Central memory CD8-positive, alpha-beta T cell (primary cell): ENCODE measurements at regions not wholly inside any gene's neighbourhood (a gene's known extent, or its start where the extent isn't known, plus 50 kb on each side); places are given as distances from the start of the nearest gene placed in this dataset.
"Not testable (repeated sequence)": the region's sequence is repeated elsewhere in the genome, so short reads cannot be mapped to it uniquely, and the experiment has no call there.

Source experiments
- ATAC-seq: fragments of 150-1000 bp; cut with Tn5 transposase; replicated peaks from 2 replicates; pipeline ENCODE4 v1.10.0; 2022; ENCODE audit warnings: mild to moderate bottlenecking, moderate FRiP score, moderate number of reproducible peaks; ENCODE audit not compliant: poor library complexity, severe bottlenecking; ENCODE audit errors: extremely low read depth
- DNase-seq, 2 donors: peaks; one replicate each; pipeline ENCODE4 v3.0.0; 2021; ENCODE audit warnings: low spot score in 2 of 2
- H3K27ac Mint-ChIP-seq: one replicate; pipeline ENCODE4 v1.8.0; 2022; ENCODE audit warnings: low read depth, mild to moderate bottlenecking, moderate library complexity, mixed read lengths
- H3K27me3 Mint-ChIP-seq: one replicate; pipeline ENCODE4 v1.8.0; 2022; ENCODE audit warnings: mixed read lengths
- H3K36me3 Mint-ChIP-seq: one replicate; pipeline ENCODE4 v1.8.0; 2022; ENCODE audit warnings: mild to moderate bottlenecking, moderate library complexity, mixed read lengths; ENCODE audit not compliant: insufficient read depth
- H3K4me1 Mint-ChIP-seq: one replicate; pipeline ENCODE4 v1.8.0; 2022; ENCODE audit warnings: mixed read lengths
- H3K4me3 Mint-ChIP-seq: one replicate; pipeline ENCODE4 v1.8.0; 2022; ENCODE audit warnings: mild to moderate bottlenecking, moderate library complexity, mixed read lengths
- H3K9me3 Mint-ChIP-seq: one replicate; pipeline ENCODE4 v1.8.0; 2022; ENCODE audit warnings: mixed read lengths

- no peaks in the 10 kb centered on the region for H3K27me3 Mint-ChIP-seq
- peaks cover 31% of the 10 kb centered on the region for H3K9me3 Mint-ChIP-seq
- H3K4me1 Mint-ChIP-seq, result no peaks in the 10 kb centered on the region
- H3K4me3 Mint-ChIP-seq, result no peak overlapping the region
- no peak overlapping the region for H3K27ac Mint-ChIP-seq
- DNase-seq, result no peak
- H3K36me3 Mint-ChIP-seq, result no peaks in the 10 kb centered on the region
- ATAC-seq, result no peak
Measured at GRCh38 chr7:79528421-79528820, 75.0 kb upstream of the MAGI2 start.

DNA sequence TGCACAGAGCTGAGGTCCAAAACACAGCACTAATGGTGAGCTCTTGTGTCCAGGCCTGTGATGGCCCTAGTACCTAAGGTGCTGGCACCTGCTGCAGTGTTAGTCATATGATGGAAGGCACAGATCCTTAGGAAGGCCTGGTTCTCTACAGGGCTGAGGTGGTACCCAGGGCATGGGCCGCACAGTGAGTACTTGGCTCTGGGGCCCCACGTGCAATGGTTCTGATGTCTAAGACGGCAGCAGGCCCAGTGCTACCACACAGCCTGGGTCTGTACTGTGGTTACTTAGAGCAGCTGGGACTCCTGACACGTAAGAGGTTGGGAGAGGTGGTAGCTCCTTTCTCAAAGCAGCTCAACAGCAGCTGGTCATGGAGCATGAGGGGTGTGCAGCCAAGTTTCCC, 70.6 kb upstream of the MAGI2 start:
- Mint-ChIP-seq H3K27me3 (no peaks in the 10 kb centered on the region), H3K4me3 (no peak overlapping the region), H3K4me1 (no peaks in the 10 kb centered on the region), H3K27ac (no peak overlapping the region), H3K9me3 (peaks cover 25% of the 10 kb centered on the region), H3K36me3 (no peaks in the 10 kb centered on the region)
- DNase-seq, result no peak
- no peak for ATAC-seq

DNA sequence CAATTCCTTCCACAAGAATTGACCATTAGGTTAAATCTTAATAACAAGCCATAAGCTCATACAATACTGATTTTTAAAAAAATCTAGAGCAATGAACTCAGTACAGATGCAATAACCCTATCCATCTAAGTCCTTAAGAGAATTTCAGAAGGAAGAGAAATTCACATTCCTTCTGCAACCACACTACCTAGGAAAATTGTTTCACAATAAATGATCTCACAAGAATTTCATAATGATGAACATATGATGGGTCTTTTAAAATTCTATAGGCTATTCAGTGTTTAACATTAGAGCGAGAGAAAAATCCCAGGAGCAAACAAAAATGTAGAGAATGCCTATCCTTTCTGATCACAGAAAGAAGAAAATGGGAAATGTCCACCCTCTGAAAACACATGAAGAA, 70.0 kb upstream of the MAGI2 start:
- H3K4me3 Mint-ChIP-seq, result no peak overlapping the region
- no peak for DNase-seq
- peaks cover 22% of the 10 kb centered on the region for H3K9me3 Mint-ChIP-seq
- H3K4me1 Mint-ChIP-seq, result no peaks in the 10 kb centered on the region
- ATAC-seq, result no peak
- no peak overlapping the region for H3K27ac Mint-ChIP-seq
- no peaks in the 10 kb centered on the region for H3K27me3 Mint-ChIP-seq
- H3K36me3 Mint-ChIP-seq, result no peaks in the 10 kb centered on the region

- H3K4me1 Mint-ChIP-seq, result no peaks in the 10 kb centered on the region
- H3K9me3 Mint-ChIP-seq, result peaks cover 14% of the 10 kb centered on the region
- H3K27ac Mint-ChIP-seq, result no peak overlapping the region
- no peaks in the 10 kb centered on the region for H3K27me3 Mint-ChIP-seq
- no peak overlapping the region for H3K4me3 Mint-ChIP-seq
- DNase-seq (no peak), ATAC-seq (no peak)
- no peaks in the 10 kb centered on the region for H3K36me3 Mint-ChIP-seq
Measured at GRCh38 chr7:79520543-79520942, 67.1 kb upstream of the MAGI2 start.

- no peaks in the 10 kb centered on the region for H3K27me3 Mint-ChIP-seq
- H3K27ac Mint-ChIP-seq, result no peak overlapping the region
- no peak overlapping the region for H3K4me3 Mint-ChIP-seq
- ATAC-seq (no peak), DNase-seq (no peak)
- no peaks in the 10 kb centered on the region for H3K36me3 Mint-ChIP-seq
- H3K9me3 Mint-ChIP-seq, result peaks cover 28% of the 10 kb centered on the region
- no peaks in the 10 kb centered on the region for H3K4me1 Mint-ChIP-seq
Measured at GRCh38 chr7:79515358-79515757, 61.9 kb upstream of the MAGI2 start.

GRCh38 chr7:79513261-79513660, 59.8 kb upstream of the MAGI2 start:
- Mint-ChIP-seq H3K4me3 (no peak overlapping the region), H3K9me3 (peaks cover 34% of the 10 kb centered on the region), H3K27me3 (no peaks in the 10 kb centered on the region), H3K4me1 (no peaks in the 10 kb centered on the region), H3K27ac (no peak overlapping the region), H3K36me3 (no peaks in the 10 kb centered on the region)
- DNase-seq (no peak), ATAC-seq (no peak)

GRCh38 chr7:79512261-79512660, 58.8 kb upstream of the MAGI2 start:
- Mint-ChIP-seq H3K9me3 (peaks cover 29% of the 10 kb centered on the region), H3K4me3 (no peak overlapping the region), H3K27me3 (no peaks in the 10 kb centered on the region), H3K27ac (no peak overlapping the region), H3K36me3 (no peaks in the 10 kb centered on the region), H3K4me1 (no peaks in the 10 kb centered on the region)
- no peak for DNase-seq
- ATAC-seq, result no peak

DNA sequence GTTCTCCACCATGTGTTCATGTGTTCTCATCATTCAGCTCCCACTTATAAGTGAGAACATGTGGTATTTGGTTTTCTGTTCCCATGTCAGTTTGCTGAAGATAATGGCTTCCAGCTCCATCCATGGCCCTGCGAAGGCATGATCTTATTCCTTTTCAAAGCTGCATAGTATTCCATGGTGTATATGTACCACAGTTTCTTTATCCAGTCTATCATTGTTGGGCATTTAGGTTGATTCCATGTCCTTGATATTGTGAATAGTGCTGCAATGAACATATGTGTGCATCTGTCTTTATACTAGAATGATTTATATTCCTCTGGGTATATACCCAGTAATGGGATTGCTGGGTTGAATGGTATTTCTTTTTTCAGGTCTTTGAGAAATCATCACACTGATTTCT, 57.6 kb upstream of the MAGI2 start:
- DNase-seq, H3K27ac Mint-ChIP-seq, ATAC-seq, H3K36me3 Mint-ChIP-seq, H3K4me3 Mint-ChIP-seq, H3K4me1 Mint-ChIP-seq, H3K27me3 Mint-ChIP-seq: not testable (repeated sequence)
- peaks cover 24% of the 10 kb centered on the region for H3K9me3 Mint-ChIP-seq

DNA sequence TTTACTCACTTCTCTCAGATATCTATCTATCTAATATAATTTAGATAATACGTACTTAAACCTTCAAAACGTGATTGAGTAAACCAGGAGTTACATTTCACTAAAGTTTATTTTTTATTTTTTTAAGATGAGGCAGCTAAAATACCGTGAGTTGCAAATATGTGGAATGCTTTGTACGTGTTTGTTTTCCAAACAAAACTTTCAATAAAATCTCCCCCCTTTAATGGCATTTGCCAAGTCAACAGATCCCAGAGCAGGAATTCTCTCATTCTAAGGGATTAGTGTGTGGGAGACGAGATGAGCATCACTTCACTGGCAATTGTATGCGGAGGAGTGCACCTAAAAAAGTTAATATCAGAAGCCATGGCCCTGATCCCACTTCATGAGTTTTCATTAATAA, 53.7 kb upstream of the MAGI2 start:
- Mint-ChIP-seq H3K4me3 (no peak overlapping the region), H3K27me3 (no peaks in the 10 kb centered on the region), H3K27ac (no peak overlapping the region), H3K9me3 (peaks cover 16% of the 10 kb centered on the region), H3K4me1 (no peaks in the 10 kb centered on the region), H3K36me3 (no peaks in the 10 kb centered on the region)
- DNase-seq (no peak), ATAC-seq (no peak)

DNA sequence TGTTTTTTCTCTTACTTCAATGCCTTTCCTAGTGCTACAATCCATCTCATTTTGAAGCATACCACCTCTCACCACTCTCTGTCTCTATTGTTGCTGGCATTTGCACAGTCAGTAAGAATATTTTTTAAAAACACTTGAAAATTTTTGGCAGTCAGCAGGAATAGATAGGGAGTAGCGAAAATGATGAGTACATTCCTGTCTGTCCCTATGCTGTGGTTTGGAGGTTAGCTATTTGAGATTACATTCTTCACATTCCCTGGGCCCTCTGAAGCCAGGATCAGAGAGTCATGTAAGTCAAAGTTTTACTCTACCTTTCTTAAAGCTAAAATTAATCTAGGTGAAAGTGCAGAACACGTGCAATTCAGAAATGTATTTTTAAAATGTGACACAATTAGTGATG, 53.0 kb upstream of the MAGI2 start:
- Mint-ChIP-seq H3K4me3 (no peak overlapping the region), H3K4me1 (no peaks in the 10 kb centered on the region), H3K9me3 (peaks cover 16% of the 10 kb centered on the region), H3K27ac (no peak overlapping the region), H3K36me3 (no peaks in the 10 kb centered on the region), H3K27me3 (no peaks in the 10 kb centered on the region)
- ATAC-seq (no peak), DNase-seq (no peak)

DNA sequence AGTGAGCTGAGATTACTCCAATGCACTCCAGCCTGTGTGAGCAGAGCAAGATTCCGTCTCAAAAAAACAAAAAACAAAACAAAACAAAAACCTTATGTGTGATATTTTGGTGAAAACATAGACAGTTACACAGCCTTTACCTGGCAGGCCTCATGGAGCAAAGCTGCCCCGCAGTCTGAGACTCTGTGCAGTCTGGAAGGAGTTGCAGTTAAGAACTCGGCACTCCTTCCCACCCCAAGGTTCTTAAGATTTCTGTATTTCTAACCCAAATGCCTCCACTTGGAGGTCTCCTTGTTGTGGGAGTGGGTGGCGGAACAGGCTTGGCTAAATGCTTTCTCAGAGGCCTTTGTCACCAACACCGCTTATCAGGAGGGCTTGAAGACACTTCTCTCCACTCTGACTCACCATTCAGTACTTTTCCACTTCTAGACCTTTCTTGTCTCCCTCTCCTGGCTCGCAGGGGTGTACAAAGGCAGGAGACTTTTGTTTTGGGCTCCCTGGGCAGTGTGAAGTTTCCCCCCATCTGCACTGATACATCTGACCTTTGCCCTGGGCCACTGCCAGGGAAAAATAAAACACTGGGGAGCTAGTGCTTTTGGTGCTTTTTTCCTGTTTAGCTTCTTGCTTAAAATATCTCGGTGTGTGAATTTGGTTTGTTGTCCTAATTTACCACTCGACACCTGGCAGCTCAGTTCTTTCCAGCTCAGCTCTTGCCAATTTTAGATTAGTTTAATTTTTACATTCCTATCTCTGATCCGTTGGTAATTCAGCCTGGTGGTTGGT, 51.3 kb upstream of the MAGI2 start:
- H3K27ac Mint-ChIP-seq, result no peak overlapping the region
- no peak for DNase-seq
- ATAC-seq, result no peak
- no peaks in the 10 kb centered on the region for H3K4me1 Mint-ChIP-seq
- no peaks in the 10 kb centered on the region for H3K36me3 Mint-ChIP-seq
- no peak overlapping the region for H3K4me3 Mint-ChIP-seq
- H3K9me3 Mint-ChIP-seq, result peaks cover 13% of the 10 kb centered on the region
- H3K27me3 Mint-ChIP-seq, result no peaks in the 10 kb centered on the region
